ENCODE measurements at regions not wholly inside any gene's neighbourhood (a gene's known extent, or its start where the extent isn't known, plus 50 kb on each side); places are given as distances from the start of the nearest gene placed in this dataset.

DNA sequence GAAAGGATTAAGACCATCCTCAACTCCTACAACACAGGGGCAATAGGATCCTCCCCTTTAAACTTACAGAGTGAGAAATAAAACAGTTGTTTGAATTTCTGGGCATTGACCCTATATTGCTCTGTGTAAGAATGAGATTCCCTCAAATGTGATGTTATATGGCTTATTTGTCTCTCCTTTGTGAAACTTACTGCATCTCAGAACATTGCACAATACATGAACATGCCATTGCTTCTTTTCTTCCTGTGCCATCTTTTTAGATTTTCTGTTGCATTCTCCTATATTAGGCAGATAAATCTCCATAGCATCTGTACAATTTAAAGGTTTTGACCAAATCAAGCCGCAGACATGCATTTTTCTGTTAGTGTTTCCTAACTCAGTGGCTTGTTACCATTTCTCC lies 941.9 kb upstream of the FANCL start:
- Mint-ChIP-seq H3K27ac (no peak overlapping the region), H3K4me3 (no peak overlapping the region), H3K4me1 (peaks cover 35% of the 10 kb centered on the region), H3K36me3 (no peaks in the 10 kb centered on the region), H3K27me3 (ENCODE audit: low read depth) (no peaks in the 10 kb centered on the region), H3K9me3 (peaks cover 1% of the 10 kb centered on the region)
- TF ChIP-seq, protein P1, sequence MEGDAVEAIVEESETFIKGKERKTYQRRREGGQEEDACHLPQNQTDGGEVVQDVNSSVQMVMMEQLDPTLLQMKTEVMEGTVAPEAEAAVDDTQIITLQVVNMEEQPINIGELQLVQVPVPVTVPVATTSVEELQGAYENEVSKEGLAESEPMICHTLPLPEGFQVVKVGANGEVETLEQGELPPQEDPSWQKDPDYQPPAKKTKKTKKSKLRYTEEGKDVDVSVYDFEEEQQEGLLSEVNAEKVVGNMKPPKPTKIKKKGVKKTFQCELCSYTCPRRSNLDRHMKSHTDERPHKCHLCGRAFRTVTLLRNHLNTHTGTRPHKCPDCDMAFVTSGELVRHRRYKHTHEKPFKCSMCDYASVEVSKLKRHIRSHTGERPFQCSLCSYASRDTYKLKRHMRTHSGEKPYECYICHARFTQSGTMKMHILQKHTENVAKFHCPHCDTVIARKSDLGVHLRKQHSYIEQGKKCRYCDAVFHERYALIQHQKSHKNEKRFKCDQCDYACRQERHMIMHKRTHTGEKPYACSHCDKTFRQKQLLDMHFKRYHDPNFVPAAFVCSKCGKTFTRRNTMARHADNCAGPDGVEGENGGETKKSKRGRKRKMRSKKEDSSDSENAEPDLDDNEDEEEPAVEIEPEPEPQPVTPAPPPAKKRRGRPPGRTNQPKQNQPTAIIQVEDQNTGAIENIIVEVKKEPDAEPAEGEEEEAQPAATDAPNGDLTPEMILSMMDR (IDR thresholded peaks at IDR 0.05; ENCODE audit: unreplicated experiment), result no peak
- no peak for DNase-seq (ENCODE audit: low spot score in 2 of 2, unreplicated experiment in 2 of 2)

DNA sequence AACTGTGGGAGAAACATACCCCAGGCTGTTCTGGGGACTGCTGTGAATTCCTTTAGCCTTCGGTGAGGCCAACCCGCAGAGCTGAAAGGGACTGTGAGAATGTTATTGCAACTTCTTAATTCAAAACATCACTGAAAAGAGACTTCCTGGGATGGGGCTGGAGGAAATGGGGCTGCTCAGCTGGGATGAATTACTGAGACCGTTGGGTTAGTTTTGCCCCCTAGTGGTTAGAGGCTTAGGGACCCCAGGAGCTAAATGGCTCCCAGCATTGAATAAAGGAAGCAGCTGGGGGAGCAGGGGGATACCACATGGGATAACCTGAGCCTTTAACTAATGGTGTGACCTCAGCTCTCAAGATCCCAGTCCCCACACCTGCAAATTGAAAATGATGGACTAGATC lies 941.1 kb upstream of the FANCL start:
- Mint-ChIP-seq H3K36me3 (no peaks in the 10 kb centered on the region), H3K27ac (peak overlapping the region; percentile 8), H3K9me3 (no peaks in the 10 kb centered on the region), H3K27me3 (ENCODE audit: low read depth) (no peaks in the 10 kb centered on the region), H3K4me3 (no peak overlapping the region), H3K4me1 (peaks cover 35% of the 10 kb centered on the region)
- no peak for DNase-seq (ENCODE audit: low spot score in 2 of 2, unreplicated experiment in 2 of 2)
- TF ChIP-seq, protein P1 (IDR thresholded peaks at IDR 0.05; ENCODE audit: unreplicated experiment), result no peak

DNA sequence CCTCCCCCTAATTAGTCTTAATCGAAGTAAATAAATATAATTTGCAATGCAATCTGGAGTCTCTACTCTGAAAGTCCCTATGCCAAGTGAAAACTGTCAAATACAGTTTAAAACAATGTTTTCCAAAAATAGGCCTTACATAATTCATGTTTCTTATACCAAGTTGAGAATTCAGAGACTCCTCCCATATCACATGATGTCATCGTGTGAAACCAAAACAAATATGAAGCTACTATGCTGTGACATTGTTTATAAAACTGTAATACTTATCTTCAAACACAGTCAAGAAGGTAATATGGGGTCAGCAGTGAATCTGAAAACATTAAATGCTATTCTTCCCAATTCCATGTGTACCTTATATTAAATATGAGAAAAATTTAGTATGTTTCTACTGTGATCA lies 940.2 kb upstream of the FANCL start:
- Mint-ChIP-seq H3K27me3 (ENCODE audit: low read depth) (no peaks in the 10 kb centered on the region), H3K4me1 (peaks cover 35% of the 10 kb centered on the region), H3K9me3 (no peaks in the 10 kb centered on the region), H3K4me3 (no peak overlapping the region), H3K27ac (no peak overlapping the region), H3K36me3 (no peaks in the 10 kb centered on the region)
- TF ChIP-seq, protein P1 (IDR thresholded peaks at IDR 0.05; ENCODE audit: unreplicated experiment), result no peak
- no peak for DNase-seq (ENCODE audit: low spot score in 2 of 2, unreplicated experiment in 2 of 2)

DNA sequence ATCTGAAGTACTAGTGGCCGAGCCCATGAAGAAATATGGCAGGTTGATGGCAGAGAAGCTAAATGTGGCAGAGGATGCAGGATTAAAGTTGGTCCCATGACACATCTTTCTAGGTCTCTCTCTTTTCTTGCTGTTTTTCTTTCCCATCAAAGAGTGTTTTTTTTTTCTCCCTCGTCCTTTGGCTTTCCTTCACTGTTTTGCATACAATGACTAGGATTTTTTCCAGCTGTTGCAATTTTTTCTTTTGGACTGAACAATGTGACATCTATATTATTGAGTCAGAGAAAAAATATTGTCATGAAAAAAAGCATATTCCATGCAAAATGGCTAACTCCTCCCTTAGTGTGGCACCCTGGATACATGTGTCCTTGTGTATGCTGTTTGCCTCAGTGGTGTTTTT lies 939.5 kb upstream of the FANCL start:
- Mint-ChIP-seq H3K9me3 (no peaks in the 10 kb centered on the region), H3K4me1 (peaks cover 35% of the 10 kb centered on the region), H3K27me3 (ENCODE audit: low read depth) (no peaks in the 10 kb centered on the region), H3K4me3 (no peak overlapping the region), H3K27ac (no peak overlapping the region), H3K36me3 (no peaks in the 10 kb centered on the region)
- DNase-seq (ENCODE audit: low spot score in 2 of 2, unreplicated experiment in 2 of 2), result no peak
- TF ChIP-seq, protein P1 (IDR thresholded peaks at IDR 0.05; ENCODE audit: unreplicated experiment), result no peak

DNA sequence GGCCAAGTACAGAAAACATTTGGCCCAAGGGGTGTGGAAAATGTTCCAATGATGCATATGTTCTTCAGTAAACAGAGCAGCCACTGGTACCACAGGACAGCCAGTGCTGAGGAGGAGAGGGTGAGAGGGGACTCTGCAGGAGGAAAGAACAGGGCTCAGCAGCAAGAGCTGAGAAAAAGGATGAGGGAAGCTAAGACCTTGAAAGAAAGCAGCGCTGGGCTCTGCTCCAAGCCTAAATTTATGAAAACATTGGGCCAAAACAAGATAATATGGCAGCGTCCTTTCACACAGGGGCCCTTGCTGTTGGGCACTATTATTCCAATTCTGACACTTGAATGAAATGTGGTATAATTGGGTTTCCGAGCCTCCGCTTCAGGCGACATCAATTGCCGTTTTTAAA lies 939.0 kb upstream of the FANCL start:
- no peak overlapping the region for H3K4me3 Mint-ChIP-seq
- H3K27me3 Mint-ChIP-seq (ENCODE audit: low read depth), result no peaks in the 10 kb centered on the region
- TF ChIP-seq, protein P1 (IDR thresholded peaks at IDR 0.05; ENCODE audit: unreplicated experiment), result no peak
- no peak for DNase-seq (ENCODE audit: low spot score in 2 of 2, unreplicated experiment in 2 of 2)
- H3K27ac Mint-ChIP-seq, result no peak overlapping the region
- no peaks in the 10 kb centered on the region for H3K9me3 Mint-ChIP-seq
- peaks cover 34% of the 10 kb centered on the region for H3K4me1 Mint-ChIP-seq
- H3K36me3 Mint-ChIP-seq, result no peaks in the 10 kb centered on the region

DNA sequence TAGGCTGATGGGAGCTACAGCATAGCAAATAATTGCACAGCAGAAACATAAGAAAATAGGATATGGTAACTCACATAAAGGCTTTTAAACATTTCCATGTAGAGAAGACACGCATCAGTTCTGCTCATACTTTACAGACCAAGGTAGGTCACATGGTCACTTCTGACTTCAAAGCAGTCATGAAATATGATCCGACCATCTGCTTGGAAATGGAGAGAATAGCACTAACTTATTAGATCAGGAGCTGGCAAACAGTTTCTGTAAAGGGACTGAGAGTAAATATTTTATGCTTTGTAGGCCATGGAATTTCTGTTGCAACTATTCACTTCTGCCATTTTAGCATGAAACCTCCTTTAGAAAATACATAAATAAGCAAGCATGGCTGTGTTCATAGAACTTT lies 936.6 kb upstream of the FANCL start:
- no peaks in the 10 kb centered on the region for H3K9me3 Mint-ChIP-seq

More for the DNA sequence above, 936.6 kb upstream of the FANCL start:
- H3K4me1 Mint-ChIP-seq, result peaks cover 13% of the 10 kb centered on the region
- no peak overlapping the region for H3K4me3 Mint-ChIP-seq
- H3K27ac Mint-ChIP-seq, result no peak overlapping the region
- DNase-seq (ENCODE audit: low spot score in 2 of 2, unreplicated experiment in 2 of 2), result no peak
- no peaks in the 10 kb centered on the region for H3K36me3 Mint-ChIP-seq
- TF ChIP-seq, protein P1 (IDR thresholded peaks at IDR 0.05; ENCODE audit: unreplicated experiment), result no peak
- no peaks in the 10 kb centered on the region for H3K27me3 Mint-ChIP-seq (ENCODE audit: low read depth)

Data from mesothelial cell of epicardium (in vitro differentiated cells).